ENCODE measurements at regions not wholly inside any gene's neighbourhood (a gene's known extent, or its start where the extent isn't known, plus 50 kb on each side); places are given as distances from the start of the nearest gene placed in this dataset.
"Not testable (repeated sequence)": the region's sequence is repeated elsewhere in the genome, so short reads cannot be mapped to it uniquely, and the experiment has no call there.

DNA sequence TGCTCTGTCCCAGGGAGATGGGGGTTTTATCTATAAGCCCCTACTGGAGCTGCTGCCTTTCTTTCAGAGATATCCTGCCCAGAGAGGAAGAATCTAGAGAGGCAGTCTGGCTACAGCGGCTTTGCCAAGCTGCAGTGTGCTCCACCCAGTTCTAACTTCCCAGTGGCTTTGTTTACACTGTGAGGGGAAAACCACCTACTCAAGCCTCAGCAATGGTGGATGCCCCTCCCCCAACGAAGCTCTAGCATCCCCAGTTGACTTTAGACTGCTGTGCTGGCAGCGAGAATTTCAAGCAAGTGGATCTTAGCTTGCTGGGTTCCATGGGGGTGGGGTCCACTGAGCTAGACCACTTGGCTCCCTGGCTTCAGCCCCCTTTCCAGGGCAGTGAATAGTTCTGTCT, 444.6 kb downstream of the SOX2 start:
- TF ChIP-seq CTCF (conservative IDR thresholded peaks at IDR 0.05; ENCODE audit: low read depth, low read length); POLR2A (IDR thresholded peaks at IDR 0.05; ENCODE audit: low read depth, low read length): not testable (repeated sequence)
